Lower leg skin (tissue), 3 donors: ENCODE measurements at regions not wholly inside any gene's neighbourhood (a gene's known extent, or its start where the extent isn't known, plus 50 kb on each side); places are given as distances from the start of the nearest gene placed in this dataset.

Experiments
- CTCF ChIP-seq, 3 donors: fragments of 450-650 bp; IDR thresholded peaks; one replicate each; pipeline ENCODE4 v1.5.1; 2016; ENCODE audit warnings: antibody characterized with exemption in 3 of 3, mild to moderate bottlenecking in 3 of 3, moderate library complexity in 2 of 3
- POLR2A ChIP-seq, 2 donors: fragments of 450-650 bp; IDR thresholded peaks; one replicate each; pipeline ENCODE4 v1.6.1; 2016 to 2017; ENCODE audit warnings: antibody characterized with exemption in 2 of 2, mild to moderate bottlenecking in 1 of 2, moderate library complexity in 1 of 2

DNA sequence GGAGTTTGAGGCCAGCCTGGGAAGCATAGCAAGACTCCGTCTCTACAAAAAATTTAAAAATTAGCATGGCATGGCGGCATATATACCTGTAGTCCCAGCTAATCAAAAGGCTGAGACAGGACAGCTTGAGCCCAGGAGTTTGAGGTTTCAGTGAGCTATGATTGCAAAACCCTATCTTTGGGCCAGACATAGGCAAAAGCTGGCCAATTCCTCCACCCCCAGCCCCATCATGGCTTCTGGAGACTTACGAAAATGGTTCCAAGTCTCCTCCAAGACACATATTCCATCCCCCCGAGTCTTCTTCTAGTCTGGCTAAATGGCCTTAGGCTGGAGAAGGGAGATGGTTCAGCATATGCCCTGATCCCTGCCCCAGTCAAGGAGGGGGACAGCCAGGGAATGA is 172.8 kb upstream of the HAAO start:
- TF ChIP-seq CTCF (IDR thresholded peaks at IDR 0.05) (no peak), POLR2A (IDR thresholded peaks at IDR 0.05) (no peak)
